WI38 (cell line): ENCODE measurements at regions not wholly inside any gene's neighbourhood (a gene's known extent, or its start where the extent isn't known, plus 50 kb on each side); places are given as distances from the start of the nearest gene placed in this dataset.
"Not testable (repeated sequence)": the region's sequence is repeated elsewhere in the genome, so short reads cannot be mapped to it uniquely, and the experiment has no call there.

Source experiments
- H3K4me3 ChIP-seq: 2 replicates; pipeline ENCODE4 v1.5.1; 2011; ENCODE audit warnings: low read depth, mild to moderate bottlenecking, control low read depth, low read length
- TF ChIP-seq, protein P1 (sequence below): IDR thresholded peaks from 2 replicates; pipeline ENCODE4 v1.5.1; 2012; ENCODE audit warnings: low read depth, mild to moderate bottlenecking, control low read depth, low read length

DNA sequence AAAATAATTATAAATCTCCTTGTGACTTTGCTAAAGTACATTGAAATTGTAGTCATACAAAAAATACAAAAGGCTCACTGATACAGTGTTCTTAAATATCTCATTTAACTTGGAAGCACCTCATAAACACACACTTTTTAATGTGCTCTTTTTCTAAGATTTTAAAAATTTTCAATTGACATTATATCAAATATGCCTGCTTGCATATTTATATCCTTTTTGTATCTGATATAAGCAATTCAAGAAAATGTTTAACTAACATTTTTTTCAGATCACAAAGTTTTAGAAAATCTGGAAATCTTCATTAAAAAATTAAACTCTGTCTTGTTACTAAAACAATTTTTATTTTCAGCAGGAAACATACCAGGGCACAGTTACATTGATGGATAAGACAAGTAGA is 661.5 kb downstream of the REEP3 start:
- TF ChIP-seq, protein P1, sequence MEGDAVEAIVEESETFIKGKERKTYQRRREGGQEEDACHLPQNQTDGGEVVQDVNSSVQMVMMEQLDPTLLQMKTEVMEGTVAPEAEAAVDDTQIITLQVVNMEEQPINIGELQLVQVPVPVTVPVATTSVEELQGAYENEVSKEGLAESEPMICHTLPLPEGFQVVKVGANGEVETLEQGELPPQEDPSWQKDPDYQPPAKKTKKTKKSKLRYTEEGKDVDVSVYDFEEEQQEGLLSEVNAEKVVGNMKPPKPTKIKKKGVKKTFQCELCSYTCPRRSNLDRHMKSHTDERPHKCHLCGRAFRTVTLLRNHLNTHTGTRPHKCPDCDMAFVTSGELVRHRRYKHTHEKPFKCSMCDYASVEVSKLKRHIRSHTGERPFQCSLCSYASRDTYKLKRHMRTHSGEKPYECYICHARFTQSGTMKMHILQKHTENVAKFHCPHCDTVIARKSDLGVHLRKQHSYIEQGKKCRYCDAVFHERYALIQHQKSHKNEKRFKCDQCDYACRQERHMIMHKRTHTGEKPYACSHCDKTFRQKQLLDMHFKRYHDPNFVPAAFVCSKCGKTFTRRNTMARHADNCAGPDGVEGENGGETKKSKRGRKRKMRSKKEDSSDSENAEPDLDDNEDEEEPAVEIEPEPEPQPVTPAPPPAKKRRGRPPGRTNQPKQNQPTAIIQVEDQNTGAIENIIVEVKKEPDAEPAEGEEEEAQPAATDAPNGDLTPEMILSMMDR = no peak
- no peak overlapping the region for H3K4me3 ChIP-seq

DNA sequence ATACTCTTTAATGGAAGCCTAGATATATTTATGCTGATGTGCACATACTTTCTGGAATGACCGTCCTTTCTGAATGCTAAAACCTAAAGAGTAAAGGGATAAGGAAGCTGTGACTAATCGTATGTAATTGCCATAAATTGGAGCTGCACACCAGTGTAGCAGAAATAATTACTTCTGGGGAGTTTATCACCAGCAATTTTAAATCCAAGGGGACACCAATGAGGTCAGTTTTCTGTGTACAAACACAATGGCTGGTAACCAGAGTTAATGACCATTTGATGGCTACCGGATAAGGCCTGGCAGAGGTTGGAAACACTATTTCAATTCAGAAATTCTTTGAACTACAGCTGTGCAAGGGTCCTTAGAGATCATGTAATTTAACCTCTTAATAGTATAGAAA is 670.1 kb downstream of the REEP3 start:
- no peak overlapping the region for H3K4me3 ChIP-seq
- TF ChIP-seq, protein P1 = no peak

DNA sequence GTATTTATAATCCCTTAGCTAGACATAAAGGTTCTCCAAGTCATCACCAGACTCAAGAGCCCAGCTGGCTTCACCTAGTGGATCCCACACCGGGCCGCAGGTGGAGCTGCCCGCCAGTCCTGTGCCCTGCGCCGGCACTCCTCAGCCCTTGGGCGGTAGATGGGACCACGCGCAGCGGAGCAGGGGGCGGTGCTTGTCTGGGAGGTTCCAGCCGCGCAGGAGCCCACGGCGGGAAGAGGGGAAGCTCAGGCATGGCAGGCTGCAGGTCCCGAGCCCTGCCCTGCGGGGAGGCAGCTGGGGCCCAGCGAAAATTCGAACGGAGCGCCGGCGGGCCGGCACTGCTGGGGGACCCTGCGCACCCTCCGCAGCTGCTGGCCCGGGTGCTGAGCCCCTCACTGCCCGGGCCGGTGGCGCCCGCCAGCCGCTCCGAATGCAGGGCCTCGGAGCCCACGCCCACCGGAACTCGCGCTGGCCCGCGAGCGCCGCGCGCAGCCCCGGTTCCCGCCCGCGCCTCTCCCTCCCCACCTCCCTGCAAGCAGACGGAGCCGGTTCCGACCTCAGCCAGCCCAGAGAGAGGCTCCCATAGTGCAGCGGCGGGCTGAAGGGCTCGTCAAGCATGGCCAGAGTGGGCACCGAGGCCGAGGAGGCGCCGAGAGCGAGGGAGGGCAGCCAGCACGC is 675.6 kb downstream of the REEP3 start:
- no peak overlapping the region for H3K4me3 ChIP-seq
- TF ChIP-seq, protein P1 = no peak

DNA sequence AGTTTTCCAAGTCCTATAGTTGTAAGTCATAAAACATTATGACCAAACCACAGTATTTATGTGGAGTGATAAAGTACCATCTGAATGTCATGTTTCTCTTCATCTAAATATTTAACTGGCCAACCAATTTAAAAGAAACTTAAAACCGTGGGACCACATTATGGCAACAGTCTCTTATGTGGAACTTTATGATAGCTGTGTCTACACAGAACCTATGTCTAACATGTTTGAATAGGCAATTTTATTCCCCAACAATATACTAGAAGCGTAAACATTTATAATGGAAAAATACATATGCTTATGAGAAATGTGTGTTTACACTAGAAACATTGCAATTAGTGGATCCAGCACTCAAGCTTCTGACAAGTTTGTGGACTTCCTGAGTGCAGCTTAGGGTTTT is 680.7 kb downstream of the REEP3 start:
- TF ChIP-seq, protein P1 = no peak
- H3K4me3 ChIP-seq = no peak overlapping the region

DNA sequence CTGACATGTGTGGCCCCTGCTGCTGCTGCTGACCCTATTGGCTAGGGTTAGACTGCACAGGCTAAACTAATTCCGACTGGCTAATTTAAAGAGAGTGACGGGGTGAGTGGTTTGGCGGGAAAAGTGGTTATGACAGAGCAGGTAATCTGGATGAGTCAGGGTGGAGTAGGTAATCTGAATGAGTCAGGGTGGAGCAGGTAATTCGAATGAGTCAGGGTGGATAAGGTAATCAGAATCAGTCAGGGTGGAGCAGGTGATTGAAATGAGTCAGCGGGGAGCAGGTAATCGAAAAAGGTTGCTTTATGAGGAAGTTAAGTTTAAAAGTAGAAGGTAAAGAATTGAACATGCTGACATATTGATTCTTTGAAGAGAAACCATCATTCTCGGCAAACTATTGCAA is 683.3 kb downstream of the REEP3 start:
- not testable (repeated sequence) for H3K4me3 ChIP-seq

DNA sequence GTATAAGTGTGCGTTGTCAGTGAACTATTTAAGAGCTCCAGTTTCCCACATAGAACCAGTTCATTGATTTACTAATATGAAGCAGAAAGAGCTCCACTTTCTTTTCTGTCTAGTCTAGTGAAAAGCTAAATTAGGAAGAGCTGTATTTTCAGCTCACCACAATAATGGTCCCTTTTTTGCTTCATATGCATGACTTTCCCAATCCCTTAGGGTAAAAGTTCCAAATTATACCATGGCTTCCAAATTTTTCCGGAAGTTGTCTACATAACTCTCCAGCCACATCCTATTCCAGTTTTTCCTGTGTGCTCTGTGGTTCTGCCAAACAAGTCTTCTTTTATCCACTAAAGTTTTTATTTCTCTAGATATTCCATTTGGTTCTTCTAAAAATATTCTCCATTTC is 685.2 kb downstream of the REEP3 start:
- TF ChIP-seq, protein P1 = no peak
- no peak overlapping the region for H3K4me3 ChIP-seq

DNA sequence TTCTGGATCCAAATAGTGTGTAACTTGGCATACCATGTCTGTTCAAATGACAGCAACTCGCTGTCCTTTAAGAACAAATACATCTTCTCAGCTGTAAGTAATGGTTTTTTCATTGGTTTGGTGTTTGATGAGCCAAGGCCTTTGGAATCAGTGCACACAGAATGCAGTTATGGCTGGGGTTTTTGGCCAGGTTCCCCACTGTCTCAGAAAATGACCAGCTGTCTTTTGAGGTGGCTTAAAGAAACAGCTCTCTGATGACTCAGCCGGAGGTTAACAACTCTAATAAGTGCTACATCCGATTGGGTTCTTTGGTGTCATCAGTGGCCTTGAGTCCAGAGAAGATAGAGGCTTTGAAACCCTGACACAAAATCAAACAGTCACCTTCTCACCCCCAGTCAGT is 688.4 kb downstream of the REEP3 start:
- no peak overlapping the region for H3K4me3 ChIP-seq
- TF ChIP-seq, protein P1 = no peak

DNA sequence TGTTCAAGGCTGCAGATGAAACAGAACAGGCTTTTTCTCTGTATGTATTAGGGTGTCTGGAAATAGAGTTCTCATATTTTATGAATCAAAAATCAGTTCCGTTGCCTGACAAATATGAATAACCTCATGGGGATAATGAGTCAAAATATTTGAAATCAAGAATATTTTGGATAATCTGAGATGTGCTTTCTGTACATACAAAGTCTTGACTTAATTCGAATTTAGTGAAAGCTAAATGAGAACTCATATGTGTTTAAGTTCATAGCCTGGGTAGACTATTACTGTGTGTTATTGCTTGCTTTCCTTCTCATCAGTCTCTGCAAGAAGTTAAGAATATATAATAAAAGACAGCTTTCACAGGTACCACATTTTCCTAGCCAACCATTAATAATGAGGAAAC is 689.0 kb downstream of the REEP3 start:
- H3K4me3 ChIP-seq = no peak overlapping the region
- TF ChIP-seq, protein P1 = no peak
